NCI-H510A treated with DMSO at 0.1 percent for 48 hours (cell line): ENCODE measurements at regions not wholly inside any gene's neighbourhood (a gene's known extent, or its start where the extent isn't known, plus 50 kb on each side); places are given as distances from the start of the nearest gene placed in this dataset.
"Not testable (repeated sequence)": the region's sequence is repeated elsewhere in the genome, so short reads cannot be mapped to it uniquely, and the experiment has no call there.

Experiments used
- DNase-seq: peaks from one replicate; lab custom pipeline; 2025; lab: John Stamatoyannopoulos, UW

DNA sequence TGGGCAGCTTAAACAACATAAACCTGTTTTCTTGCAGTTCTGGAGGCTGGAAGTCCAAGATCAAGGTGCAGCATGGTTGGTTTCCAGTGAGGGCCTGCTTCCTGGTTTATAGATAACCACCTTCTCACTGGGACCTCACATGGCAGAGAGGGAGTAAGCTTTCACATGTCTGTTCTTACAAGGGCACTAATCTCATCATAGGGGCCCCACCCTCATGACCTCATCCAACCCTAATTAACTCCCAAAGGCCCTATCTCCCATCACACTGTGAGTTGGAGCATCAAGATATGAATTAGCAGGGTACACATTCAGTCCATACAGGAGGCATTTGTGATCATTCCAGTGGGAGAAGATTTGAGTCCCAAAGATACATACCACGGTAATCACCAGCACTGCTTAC, 50.5 kb upstream of the GRIN2A start:
- DNase-seq, result no peak

DNA sequence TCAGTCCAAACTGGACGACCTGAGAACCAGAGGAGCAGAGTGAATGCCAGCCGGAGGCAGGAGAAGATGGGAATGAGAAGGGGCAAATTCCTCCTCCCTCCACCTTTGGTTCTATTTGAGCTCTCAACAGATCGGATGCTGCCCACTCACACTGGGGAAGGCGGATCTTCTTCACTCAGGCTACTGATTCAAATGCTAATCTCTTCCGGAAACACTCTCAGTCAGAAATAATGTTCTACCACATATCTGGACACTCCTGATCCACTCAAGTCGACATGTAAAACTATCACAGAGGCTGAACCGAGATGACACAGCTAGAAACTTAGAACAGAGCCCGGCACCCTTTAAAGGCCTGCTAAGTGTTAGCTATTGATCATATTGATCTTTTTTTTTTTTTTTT, 57.4 kb upstream of the GRIN2A start:
- no peak for DNase-seq

GRCh38 chr16:10240854-10241613, 58.8 kb upstream of the GRIN2A start:
- DNase-seq, result no peak

GRCh38 chr16:10242097-10242496, 59.9 kb upstream of the GRIN2A start:
- no peak for DNase-seq

DNA sequence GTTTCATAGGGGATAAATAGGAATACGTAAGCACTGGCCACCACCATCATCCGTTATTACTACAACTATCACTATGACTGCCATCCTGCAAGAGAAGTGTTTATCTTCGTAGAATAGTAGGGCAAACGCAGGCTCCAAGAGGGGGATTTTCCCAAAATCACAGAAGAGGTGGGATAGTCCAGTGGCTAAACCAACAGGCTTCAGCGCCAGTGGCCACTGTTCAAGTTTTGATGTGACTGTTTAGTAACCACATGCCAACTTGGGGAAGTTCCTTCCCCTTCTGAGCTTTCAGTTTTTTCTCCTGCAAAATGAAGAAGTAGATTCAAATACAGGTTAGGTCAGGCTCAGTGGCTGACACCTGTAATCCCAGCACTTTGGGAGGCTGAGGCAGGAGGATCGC, 60.7 kb upstream of the GRIN2A start:
- no peak for DNase-seq

DNA sequence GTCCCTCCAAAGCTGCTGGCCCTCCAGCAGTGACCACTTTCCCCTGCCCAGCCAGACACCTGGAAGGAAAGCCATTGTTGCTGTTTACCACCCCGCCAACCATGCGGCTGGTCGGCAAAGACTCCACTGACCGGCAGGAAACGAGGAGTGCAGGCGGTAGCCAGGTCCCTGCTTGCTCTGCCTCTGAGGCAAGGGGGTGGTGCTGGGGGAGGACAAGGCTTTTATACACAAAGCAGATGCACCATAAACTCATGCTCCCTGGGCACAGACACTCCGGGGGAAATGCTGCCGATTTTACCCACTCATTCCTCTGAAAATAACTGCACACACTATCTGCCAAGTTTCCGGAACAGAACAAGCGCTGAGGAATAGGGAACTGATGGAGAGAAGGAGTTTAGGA, 62.8 kb upstream of the GRIN2A start:
- DNase-seq, result no peak

GRCh38 chr16:10250137-10250828, 68.1 kb upstream of the GRIN2A start:
- no peak for DNase-seq

- DNase-seq, result no peak
Measured at GRCh38 chr16:10252155-10252554, 69.9 kb upstream of the GRIN2A start.

GRCh38 chr16:10253409-10253808, 71.2 kb upstream of the GRIN2A start:
- DNase-seq, result peak; percentile 23

DNA sequence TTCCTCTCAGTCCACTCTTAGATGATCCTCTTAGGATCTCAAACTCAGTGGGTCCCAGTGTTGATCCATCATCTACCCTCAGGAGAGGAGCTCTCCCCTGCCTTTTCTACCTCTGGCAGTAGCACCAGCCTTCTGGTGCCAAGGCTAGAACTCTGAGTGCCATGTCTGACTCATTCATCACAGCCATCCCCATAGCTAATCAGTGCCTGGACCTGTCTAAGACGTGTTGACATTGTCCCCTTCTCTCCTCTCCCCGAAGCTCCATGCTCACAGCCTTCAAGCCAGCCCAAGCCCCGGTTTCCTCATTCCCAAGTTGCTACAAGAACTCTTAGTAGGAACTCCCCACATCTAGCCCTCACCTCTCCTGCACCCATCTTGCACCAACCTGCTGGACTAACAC, 73.5 kb upstream of the GRIN2A start:
- no peak for DNase-seq

- DNase-seq, result peak; percentile 13
Measured at GRCh38 chr16:10256784-10257641, 74.8 kb upstream of the GRIN2A start.

DNA sequence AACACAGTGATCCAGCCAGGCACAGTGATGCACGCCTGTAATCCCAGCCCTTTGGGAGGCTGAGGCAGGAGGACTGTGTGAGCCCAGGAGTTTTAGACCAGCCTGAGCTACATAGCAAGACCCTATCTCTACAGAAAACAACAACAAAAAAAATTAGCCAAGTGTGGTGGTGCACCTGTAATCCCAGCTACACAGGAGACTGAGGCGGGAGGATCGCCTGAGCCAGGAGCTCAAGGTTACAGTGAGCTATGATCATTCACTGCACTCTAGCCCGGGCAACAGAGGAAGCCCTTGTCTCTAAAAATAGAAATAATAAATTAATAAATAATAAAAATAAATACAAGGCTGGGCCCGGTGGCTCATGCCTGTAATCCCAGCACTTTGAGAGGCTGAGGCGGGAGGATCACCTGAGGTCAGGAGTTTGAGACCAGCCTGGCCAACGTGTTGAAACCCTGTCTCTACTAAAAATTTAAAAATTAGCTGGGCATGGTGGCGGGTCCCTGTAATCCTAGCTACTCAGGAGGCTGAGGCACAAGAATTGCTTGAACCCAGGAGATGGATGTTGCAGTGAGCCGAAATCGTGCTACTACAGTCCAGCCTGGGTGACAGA, 75.5 kb upstream of the GRIN2A start:
- DNase-seq, result not testable (repeated sequence)

- not testable (repeated sequence) for DNase-seq
Measured at GRCh38 chr16:10258930-10259603, 76.8 kb upstream of the GRIN2A start.

DNA sequence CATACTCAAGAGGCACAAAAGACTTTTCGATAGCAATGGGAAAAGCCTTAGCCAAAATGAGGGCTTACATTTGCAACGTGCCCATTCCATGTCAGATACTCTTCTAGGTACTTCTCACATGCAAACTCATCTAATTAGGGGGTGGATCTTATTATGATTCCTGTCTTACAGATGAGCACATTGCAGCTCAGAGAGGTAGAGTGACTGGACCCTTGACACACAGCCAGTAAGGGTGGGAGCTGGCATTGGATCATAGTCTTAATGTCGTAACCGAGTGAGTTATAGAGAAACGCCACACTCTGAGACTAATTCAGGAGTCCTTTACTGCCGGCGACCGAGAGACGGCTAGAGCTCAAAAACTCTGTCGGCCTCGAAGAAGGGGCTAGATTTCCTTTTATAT, 78.8 kb upstream of the GRIN2A start:
- no peak for DNase-seq

DNA sequence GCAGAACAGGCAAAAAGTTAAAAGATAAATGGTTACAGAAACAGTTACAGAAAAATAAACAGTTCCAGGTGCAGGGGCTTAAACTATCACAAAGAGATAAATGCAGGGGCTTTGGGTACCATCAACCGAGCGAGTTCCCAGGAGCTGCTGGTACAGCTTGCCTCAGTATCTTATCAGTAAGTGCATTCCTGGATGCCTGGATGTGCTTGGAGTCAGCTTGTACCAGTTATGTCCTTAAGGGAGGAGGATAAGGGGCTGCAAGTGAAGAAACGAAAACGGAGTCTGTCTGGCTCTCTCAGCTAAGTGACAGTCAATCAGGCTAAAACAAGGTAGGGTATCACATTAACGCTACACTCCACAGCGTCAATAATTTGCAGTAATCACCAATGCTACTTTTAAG, 79.3 kb upstream of the GRIN2A start:
- not testable (repeated sequence) for DNase-seq

GRCh38 chr16:10262377-10263132, 80.3 kb upstream of the GRIN2A start:
- DNase-seq, result no peak

GRCh38 chr16:10265770-10266615, 83.8 kb upstream of the GRIN2A start:
- no peak for DNase-seq

DNA sequence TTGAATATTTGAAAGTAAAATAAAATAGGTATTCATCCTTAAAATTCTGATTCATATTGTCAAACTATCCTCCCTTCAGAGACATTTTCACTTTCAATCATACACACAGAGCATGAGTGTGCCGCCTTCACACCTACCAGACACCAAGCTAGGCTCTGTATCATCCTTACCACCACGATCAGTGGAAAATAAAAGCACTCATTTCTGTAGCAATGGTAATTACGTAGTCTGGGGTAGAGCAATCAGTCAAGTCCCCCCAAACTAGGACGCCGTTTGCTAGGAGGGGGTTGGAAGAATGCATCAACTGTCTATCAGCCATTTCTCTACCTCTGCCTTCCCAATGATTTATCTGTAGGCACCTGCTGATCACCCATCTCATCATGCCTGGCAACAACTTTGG, 84.6 kb upstream of the GRIN2A start:
- no peak for DNase-seq

DNA sequence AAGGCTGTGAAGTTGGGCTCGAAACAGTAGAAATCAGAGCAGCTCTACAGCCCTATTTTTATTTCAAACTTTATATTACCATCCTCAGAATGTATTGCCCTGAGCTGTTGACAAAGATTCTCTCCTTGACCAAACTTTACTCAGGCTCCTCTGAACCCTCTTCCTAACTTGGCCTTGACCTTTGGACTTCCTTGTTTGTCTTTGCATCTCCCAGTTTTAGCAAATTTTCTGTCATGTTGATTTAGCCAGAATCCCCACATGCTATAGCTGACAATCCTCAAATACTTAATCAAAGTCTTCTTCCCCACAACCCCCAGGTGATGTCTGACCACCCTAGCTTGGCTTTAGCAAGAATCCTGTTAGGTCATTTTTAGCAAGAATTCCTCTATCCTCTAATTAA, 87.4 kb upstream of the GRIN2A start:
- no peak for DNase-seq

GRCh38 chr16:10272250-10272854, 90.1 kb upstream of the GRIN2A start:
- DNase-seq, result not testable (repeated sequence)
